EL (cell line): ENCODE measurements at regions not wholly inside any gene's neighbourhood (a gene's known extent, or its start where the extent isn't known, plus 50 kb on each side); places are given as distances from the start of the nearest gene placed in this dataset.
"Not testable (repeated sequence)": the region's sequence is repeated elsewhere in the genome, so short reads cannot be mapped to it uniquely, and the experiment has no call there.

Source experiments
- DNase-seq: peaks from one replicate; pipeline ENCODE4 v3.0.0-alpha.2; 2016

GRCh38 chr14:61602003-61602732 is 93.1 kb upstream of the HIF1A start:
- no peak for DNase-seq

- no peak for DNase-seq
Measured at GRCh38 chr14:61602733-61603077, 92.6 kb upstream of the HIF1A start.

- no peak for DNase-seq
Measured at GRCh38 chr14:61603736-61604135, 91.6 kb upstream of the HIF1A start.

- no peak for DNase-seq
Measured at GRCh38 chr14:61607570-61608244, 87.6 kb upstream of the HIF1A start.

GRCh38 chr14:61608245-61609165 is 86.8 kb upstream of the HIF1A start:
- no peak for DNase-seq

- peak; percentile 77 for DNase-seq
Measured at GRCh38 chr14:61609191-61609843, 86.0 kb upstream of the HIF1A start.

- no peak for DNase-seq
Measured at GRCh38 chr14:61609884-61610283, 85.4 kb upstream of the HIF1A start.

- no peak for DNase-seq
Measured at GRCh38 chr14:61610900-61611299, 84.4 kb upstream of the HIF1A start.

GRCh38 chr14:61611880-61612630 is 83.3 kb upstream of the HIF1A start:
- DNase-seq: peak; percentile 46

GRCh38 chr14:61613006-61613405 is 82.3 kb upstream of the HIF1A start:
- not testable (repeated sequence) for DNase-seq

GRCh38 chr14:61614693-61615092 is 80.6 kb upstream of the HIF1A start:
- no peak for DNase-seq

GRCh38 chr14:61615743-61616523 is 79.4 kb upstream of the HIF1A start:
- peak; percentile 29 for DNase-seq

- peak; percentile 75 for DNase-seq
Measured at GRCh38 chr14:61616524-61617185, 78.7 kb upstream of the HIF1A start.

- no peak for DNase-seq
Measured at GRCh38 chr14:61618448-61618847, 76.9 kb upstream of the HIF1A start.

GRCh38 chr14:61619494-61619893 is 75.8 kb upstream of the HIF1A start:
- no peak for DNase-seq

- DNase-seq: peak; percentile 70
Measured at GRCh38 chr14:61620130-61620946, 75.0 kb upstream of the HIF1A start.

GRCh38 chr14:61621444-61621843 is 73.9 kb upstream of the HIF1A start:
- no peak for DNase-seq

GRCh38 chr14:61622051-61622450 is 73.3 kb upstream of the HIF1A start:
- DNase-seq: no peak

- no peak for DNase-seq
Measured at GRCh38 chr14:61623927-61624326, 71.4 kb upstream of the HIF1A start.

- DNase-seq: peak; percentile 41
Measured at GRCh38 chr14:61625165-61625564, 70.1 kb upstream of the HIF1A start.
